Parathyroid adenoma (tissue), 2 donors: ENCODE measurements at regions not wholly inside any gene's neighbourhood (a gene's known extent, or its start where the extent isn't known, plus 50 kb on each side); places are given as distances from the start of the nearest gene placed in this dataset.
"Not testable (repeated sequence)": the region's sequence is repeated elsewhere in the genome, so short reads cannot be mapped to it uniquely, and the experiment has no call there.

Source experiments
- H2AFZ ChIP-seq: fragments of 300-600 bp; sonication (generic); one replicate; pipeline ENCODE4 v1.7.0; 2017; ENCODE audit warnings: antibody characterized with exemption, mild to moderate bottlenecking
- H3K27ac ChIP-seq: fragments of 300-600 bp; sonication (generic); one replicate; pipeline ENCODE4 v1.7.0; 2017
- H3K27me3 ChIP-seq: fragments of 300-600 bp; sonication (generic); one replicate; pipeline ENCODE4 v1.7.0; 2017; ENCODE audit warnings: low read length; ENCODE audit not compliant: control insufficient read depth, insufficient read depth
- H3K36me3 ChIP-seq: fragments of 300-600 bp; sonication (generic); one replicate; pipeline ENCODE4 v1.7.0; 2017; ENCODE audit warnings: low read length; ENCODE audit not compliant: control insufficient read depth, insufficient read depth
- H3K4me1 ChIP-seq: fragments of 300-600 bp; sonication (generic); one replicate; pipeline ENCODE4 v1.7.0; 2017; ENCODE audit warnings: control low read depth
- H3K4me2 ChIP-seq: fragments of 300-600 bp; sonication (generic); one replicate; pipeline ENCODE4 v1.7.0; 2017; ENCODE audit warnings: low read length
- H3K4me3 ChIP-seq: fragments of 300-600 bp; sonication (generic); one replicate; pipeline ENCODE4 v1.7.0; 2017; ENCODE audit warnings: low read depth, low read length
- H3K79me2 ChIP-seq: fragments of 300-600 bp; sonication (generic); one replicate; pipeline ENCODE4 v1.7.0; 2017; ENCODE audit warnings: control low read depth
- H3K9ac ChIP-seq: fragments of 300-600 bp; sonication (generic); one replicate; pipeline ENCODE4 v1.7.0; 2017; ENCODE audit warnings: mild to moderate bottlenecking
- H3K9me3 ChIP-seq: fragments of 300-600 bp; sonication (generic); one replicate; pipeline ENCODE4 v1.7.0; 2017; ENCODE audit warnings: low read length; ENCODE audit not compliant: control insufficient read depth
- TF ChIP-seq, protein P1 (sequence below): fragments of 300-600 bp; sonication (generic); IDR thresholded peaks from one replicate; pipeline ENCODE4 v1.7.0; 2017; ENCODE audit warnings: antibody characterized with exemption, mild to moderate bottlenecking
- donor health status: primary hyperparathyroidism.

DNA sequence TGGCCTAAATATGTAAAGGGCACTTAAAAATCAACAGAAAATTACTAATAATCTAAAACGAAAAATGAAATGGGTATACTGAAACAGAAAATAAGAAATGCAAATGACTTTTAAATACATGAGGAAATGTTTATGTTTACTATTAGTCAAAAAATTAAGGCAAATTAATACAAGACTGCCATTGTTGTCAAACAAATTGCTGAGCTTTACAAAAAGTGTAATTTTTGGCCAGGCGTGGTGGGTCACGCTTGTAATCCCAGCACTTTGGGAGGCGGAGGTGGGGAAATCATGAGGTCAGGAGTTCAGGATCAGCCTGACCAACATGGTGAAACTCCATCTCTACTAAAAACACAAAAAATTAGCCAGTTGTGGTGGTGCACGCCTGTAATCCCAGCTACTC lies 343.9 kb upstream of the SGO1 start:
- Histone ChIP-seq H3K9ac (no peak overlapping the region), H3K4me3 (no peak overlapping the region), H3K27me3 (no peaks in the 10 kb centered on the region), H3K9me3 (no peaks in the 10 kb centered on the region), H3K36me3 (no peaks in the 10 kb centered on the region), H3K27ac (no peak overlapping the region), H3K79me2 (no peaks in the 10 kb centered on the region), H3K4me2 (no peak overlapping the region), H3K4me1 (no peaks in the 10 kb centered on the region), H2AFZ (no peak overlapping the region)
- TF ChIP-seq, protein P1, sequence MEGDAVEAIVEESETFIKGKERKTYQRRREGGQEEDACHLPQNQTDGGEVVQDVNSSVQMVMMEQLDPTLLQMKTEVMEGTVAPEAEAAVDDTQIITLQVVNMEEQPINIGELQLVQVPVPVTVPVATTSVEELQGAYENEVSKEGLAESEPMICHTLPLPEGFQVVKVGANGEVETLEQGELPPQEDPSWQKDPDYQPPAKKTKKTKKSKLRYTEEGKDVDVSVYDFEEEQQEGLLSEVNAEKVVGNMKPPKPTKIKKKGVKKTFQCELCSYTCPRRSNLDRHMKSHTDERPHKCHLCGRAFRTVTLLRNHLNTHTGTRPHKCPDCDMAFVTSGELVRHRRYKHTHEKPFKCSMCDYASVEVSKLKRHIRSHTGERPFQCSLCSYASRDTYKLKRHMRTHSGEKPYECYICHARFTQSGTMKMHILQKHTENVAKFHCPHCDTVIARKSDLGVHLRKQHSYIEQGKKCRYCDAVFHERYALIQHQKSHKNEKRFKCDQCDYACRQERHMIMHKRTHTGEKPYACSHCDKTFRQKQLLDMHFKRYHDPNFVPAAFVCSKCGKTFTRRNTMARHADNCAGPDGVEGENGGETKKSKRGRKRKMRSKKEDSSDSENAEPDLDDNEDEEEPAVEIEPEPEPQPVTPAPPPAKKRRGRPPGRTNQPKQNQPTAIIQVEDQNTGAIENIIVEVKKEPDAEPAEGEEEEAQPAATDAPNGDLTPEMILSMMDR, result no peak

GRCh38 chr3:20528180-20528770 lies 342.3 kb upstream of the SGO1 start:
- H3K79me2 ChIP-seq, result no peaks in the 10 kb centered on the region
- no peak overlapping the region for H2AFZ ChIP-seq
- no peak overlapping the region for H3K4me3 ChIP-seq
- H3K27ac ChIP-seq, result no peak overlapping the region
- H3K36me3 ChIP-seq, result no peaks in the 10 kb centered on the region
- no peak overlapping the region for H3K4me2 ChIP-seq
- no peaks in the 10 kb centered on the region for H3K27me3 ChIP-seq
- TF ChIP-seq, protein P1, result no peak
- no peak overlapping the region for H3K9ac ChIP-seq
- H3K4me1 ChIP-seq, result no peaks in the 10 kb centered on the region
- no peaks in the 10 kb centered on the region for H3K9me3 ChIP-seq

- H3K9ac ChIP-seq, result no peak overlapping the region
- TF ChIP-seq, protein P1, result no peak
- H3K9me3 ChIP-seq, result no peaks in the 10 kb centered on the region
Measured at GRCh38 chr3:20527368-20527767, 341.4 kb upstream of the SGO1 start.

GRCh38 chr3:20524328-20524727 lies 338.3 kb upstream of the SGO1 start:
- H3K79me2 ChIP-seq, result no peaks in the 10 kb centered on the region
- H2AFZ ChIP-seq, result no peak overlapping the region
- no peak overlapping the region for H3K4me3 ChIP-seq
- TF ChIP-seq, protein P1, result no peak
- H3K9me3 ChIP-seq, result no peaks in the 10 kb centered on the region
- no peak overlapping the region for H3K27ac ChIP-seq
- no peak overlapping the region for H3K4me2 ChIP-seq
- no peaks in the 10 kb centered on the region for H3K36me3 ChIP-seq
- H3K27me3 ChIP-seq, result no peaks in the 10 kb centered on the region
- H3K9ac ChIP-seq, result no peak overlapping the region
- H3K4me1 ChIP-seq, result no peaks in the 10 kb centered on the region

More at GRCh38 chr3:20527368-20527767, 341.4 kb upstream of the SGO1 start:
- no peaks in the 10 kb centered on the region for H3K36me3 ChIP-seq
- no peaks in the 10 kb centered on the region for H3K27me3 ChIP-seq
- no peak overlapping the region for H3K27ac ChIP-seq
- H2AFZ ChIP-seq, result no peak overlapping the region
- H3K4me1 ChIP-seq, result no peaks in the 10 kb centered on the region
- H3K4me3 ChIP-seq, result no peak overlapping the region
- H3K79me2 ChIP-seq, result no peaks in the 10 kb centered on the region
- H3K4me2 ChIP-seq, result no peak overlapping the region

- Histone ChIP-seq H2AFZ (no peak overlapping the region), H3K36me3 (no peaks in the 10 kb centered on the region), H3K9me3 (no peaks in the 10 kb centered on the region), H3K79me2 (no peaks in the 10 kb centered on the region), H3K4me3 (no peak overlapping the region), H3K4me2 (no peak overlapping the region), H3K27ac (no peak overlapping the region), H3K4me1 (no peaks in the 10 kb centered on the region), H3K27me3 (no peaks in the 10 kb centered on the region), H3K9ac (no peak overlapping the region)
- TF ChIP-seq, protein P1, result no peak
Measured at GRCh38 chr3:20523293-20523692, 337.3 kb upstream of the SGO1 start.

DNA sequence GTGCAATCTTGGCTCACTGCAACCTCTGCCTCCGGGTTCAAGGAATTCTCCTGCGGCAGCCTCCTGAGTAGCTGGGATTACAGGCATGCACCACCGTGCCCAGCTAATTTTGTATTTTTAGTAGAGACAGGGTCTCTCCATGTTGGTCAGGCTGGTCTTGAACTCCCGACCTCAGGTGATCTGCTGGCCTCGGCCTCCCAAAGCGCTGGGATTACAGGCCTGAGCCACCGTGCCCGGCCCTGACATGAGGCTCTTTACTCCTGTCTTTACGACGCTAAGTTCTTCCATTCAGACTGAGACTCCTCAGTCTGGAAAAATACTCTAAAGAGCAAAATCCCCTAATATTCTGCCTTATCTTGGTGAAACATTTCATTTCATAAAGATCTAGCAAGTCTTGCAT lies 331.3 kb upstream of the SGO1 start:
- H3K27me3 ChIP-seq, H3K36me3 ChIP-seq, H3K4me3 ChIP-seq, H3K4me2 ChIP-seq, H3K4me1 ChIP-seq, H3K79me2 ChIP-seq, H3K27ac ChIP-seq, H3K9ac ChIP-seq, H2AFZ ChIP-seq, H3K9me3 ChIP-seq: not testable (repeated sequence)
